GM19452 (cell line): ENCODE measurements at regions not wholly inside any gene's neighbourhood (a gene's known extent, or its start where the extent isn't known, plus 50 kb on each side); places are given as distances from the start of the nearest gene placed in this dataset.

ENCODE experiments used
- ATAC-seq: cut with Tn5 transposase; IDR thresholded peaks from one replicate; pipeline ENCODE4 v1.9.1; 2021; ENCODE audit not compliant: unreplicated experiment

GRCh38 chr2:64848945-64849344, 140.3 kb upstream of the SLC1A4 start:
- no peak for ATAC-seq

- ATAC-seq: no peak
These were observed 138.6 kb upstream of the SLC1A4 start for GRCh38 chr2:64850642-64851041.

- no peak for ATAC-seq
These were observed 136.4 kb upstream of the SLC1A4 start for GRCh38 chr2:64852771-64853241.

GRCh38 chr2:64853306-64853705, 135.9 kb upstream of the SLC1A4 start:
- ATAC-seq: no peak

GRCh38 chr2:64853894-64854293, 135.3 kb upstream of the SLC1A4 start:
- no peak for ATAC-seq

- no peak for ATAC-seq
These were observed 134.4 kb upstream of the SLC1A4 start for GRCh38 chr2:64854773-64855237.

GRCh38 chr2:64857581-64858471, 131.4 kb upstream of the SLC1A4 start:
- ATAC-seq: no peak

GRCh38 chr2:64858541-64859311, 130.5 kb upstream of the SLC1A4 start:
- ATAC-seq: no peak

GRCh38 chr2:64859312-64860212, 129.6 kb upstream of the SLC1A4 start:
- ATAC-seq: no peak

- ATAC-seq: no peak
These were observed 128.8 kb upstream of the SLC1A4 start for GRCh38 chr2:64860276-64860885.

GRCh38 chr2:64860936-64861335, 128.3 kb upstream of the SLC1A4 start:
- ATAC-seq: no peak

GRCh38 chr2:64861452-64862397, 127.5 kb upstream of the SLC1A4 start:
- ATAC-seq: no peak

GRCh38 chr2:64862623-64863022, 126.6 kb upstream of the SLC1A4 start:
- ATAC-seq: no peak

GRCh38 chr2:64863097-64863820, 125.9 kb upstream of the SLC1A4 start:
- no peak for ATAC-seq

- peak; percentile 49 for ATAC-seq
These were observed 123.9 kb upstream of the SLC1A4 start for GRCh38 chr2:64865073-64865830.

GRCh38 chr2:64865831-64866345, 123.3 kb upstream of the SLC1A4 start:
- ATAC-seq: no peak

- ATAC-seq: no peak
These were observed 122.4 kb upstream of the SLC1A4 start for GRCh38 chr2:64866797-64867196.
